HG03025 (cell line): ENCODE measurements at regions not wholly inside any gene's neighbourhood (a gene's known extent, or its start where the extent isn't known, plus 50 kb on each side); places are given as distances from the start of the nearest gene placed in this dataset.
"Not testable (repeated sequence)": the region's sequence is repeated elsewhere in the genome, so short reads cannot be mapped to it uniquely, and the experiment has no call there.

ENCODE experiments used
- ATAC-seq: cut with Tn5 transposase; IDR thresholded peaks from one replicate; pipeline ENCODE4 v1.9.1; 2021; ENCODE audit warnings: mild to moderate bottlenecking, moderate library complexity; ENCODE audit not compliant: unreplicated experiment, low FRiP score

- ATAC-seq: no peak
These were observed 172.1 kb upstream of the RNPC3 start for GRCh38 chr1:103353391-103353790.

DNA sequence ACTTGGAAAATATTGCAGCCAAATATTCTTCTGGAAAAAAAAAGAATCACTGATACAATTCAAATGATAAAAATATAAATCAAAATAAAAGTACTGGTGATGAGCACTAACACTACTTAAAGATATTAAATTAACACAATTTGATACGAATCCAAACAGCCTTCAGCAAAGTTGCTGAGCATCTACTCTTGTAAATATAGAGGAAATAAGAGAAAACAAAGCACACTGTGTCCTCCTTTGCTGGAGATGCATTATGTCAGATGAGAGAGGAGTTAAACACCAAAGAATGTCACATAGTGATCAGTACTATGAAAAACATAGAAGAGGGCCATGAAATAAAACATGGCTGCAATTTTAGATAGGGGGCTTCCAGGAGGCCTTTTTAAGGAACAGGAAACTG, 177.4 kb upstream of the RNPC3 start:
- ATAC-seq: no peak

DNA sequence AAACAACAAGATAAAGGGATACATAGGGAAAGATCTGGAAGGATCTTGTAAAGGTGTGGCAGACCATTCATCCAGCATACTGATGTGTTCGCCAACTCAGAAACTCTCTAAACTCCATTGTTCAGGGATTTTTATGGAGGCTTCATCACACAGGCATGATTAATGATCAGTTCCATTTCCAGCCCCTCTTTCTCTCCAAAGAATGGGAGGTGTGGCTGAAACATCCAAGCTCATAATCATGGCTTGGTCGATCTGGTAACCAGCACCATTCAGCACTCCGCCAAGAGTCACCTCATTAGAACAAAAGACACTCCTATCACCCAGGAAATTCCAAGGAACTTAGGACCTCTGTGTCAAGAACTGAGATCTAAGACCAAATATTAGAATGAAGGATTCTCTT, 180.6 kb upstream of the RNPC3 start:
- no peak for ATAC-seq

- ATAC-seq: no peak
These were observed 184.1 kb upstream of the RNPC3 start for GRCh38 chr1:103341377-103341880.

DNA sequence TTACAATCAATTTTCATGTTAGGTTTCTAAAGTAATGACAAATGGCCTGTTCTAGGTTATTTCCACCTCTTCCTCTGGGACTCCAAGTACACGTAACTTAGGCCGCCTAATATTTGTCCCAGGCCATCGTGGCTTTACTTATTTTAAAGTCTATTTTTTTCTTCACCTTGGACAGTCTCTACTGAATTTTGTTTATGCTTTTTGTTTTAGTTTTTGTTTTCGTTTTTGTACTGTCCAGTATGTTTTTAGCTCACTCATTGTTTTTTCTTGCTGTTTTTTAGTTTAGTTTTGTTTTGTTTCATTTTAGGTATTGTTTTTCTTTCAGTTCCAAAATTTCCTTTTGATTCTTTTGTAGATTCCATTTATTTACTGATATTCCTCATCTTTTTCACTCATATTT, 187.7 kb upstream of the RNPC3 start:
- ATAC-seq: no peak

DNA sequence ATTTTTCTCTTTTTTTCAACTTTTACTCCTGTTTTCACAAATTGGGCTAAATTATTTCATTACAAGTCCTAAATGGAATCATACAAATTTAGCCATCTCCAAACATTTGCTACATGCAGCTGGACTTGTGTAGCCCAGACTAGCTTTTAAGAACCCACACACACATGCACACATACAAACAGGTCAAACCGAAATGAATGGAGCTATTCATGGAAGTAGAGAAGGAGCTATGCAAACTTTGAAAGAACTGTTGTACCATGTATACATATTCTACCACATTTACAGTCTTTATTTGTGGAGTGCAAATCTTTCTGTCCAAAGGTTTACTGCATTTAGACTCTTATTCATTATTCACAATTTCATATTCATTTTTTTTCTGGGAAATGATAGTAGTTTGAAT, 189.1 kb upstream of the RNPC3 start:
- ATAC-seq: no peak

DNA sequence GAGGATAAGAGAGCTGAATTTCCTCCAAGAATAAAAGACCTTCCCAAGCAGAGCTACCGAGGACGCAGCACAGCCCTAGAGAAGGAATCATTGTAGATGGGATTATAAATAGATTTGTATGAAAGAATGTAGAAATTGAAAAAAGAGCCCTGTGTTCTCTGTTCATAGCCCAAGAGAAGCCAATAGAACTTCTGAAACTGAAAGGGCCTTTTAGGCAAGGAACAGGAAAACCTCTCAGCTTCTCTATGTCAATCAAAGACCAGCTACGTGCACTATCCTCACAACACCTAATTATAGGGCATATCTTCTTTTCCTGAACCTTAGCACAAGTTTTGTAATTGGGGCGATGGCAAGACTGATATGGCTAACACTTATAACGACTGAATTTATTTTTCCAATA, 192.4 kb upstream of the RNPC3 start:
- peak; percentile 89 for ATAC-seq

GRCh38 chr1:103327054-103327719, 198.3 kb upstream of the RNPC3 start:
- no peak for ATAC-seq

- ATAC-seq: no peak
These were observed 198.9 kb upstream of the RNPC3 start for GRCh38 chr1:103326595-103326994.

DNA sequence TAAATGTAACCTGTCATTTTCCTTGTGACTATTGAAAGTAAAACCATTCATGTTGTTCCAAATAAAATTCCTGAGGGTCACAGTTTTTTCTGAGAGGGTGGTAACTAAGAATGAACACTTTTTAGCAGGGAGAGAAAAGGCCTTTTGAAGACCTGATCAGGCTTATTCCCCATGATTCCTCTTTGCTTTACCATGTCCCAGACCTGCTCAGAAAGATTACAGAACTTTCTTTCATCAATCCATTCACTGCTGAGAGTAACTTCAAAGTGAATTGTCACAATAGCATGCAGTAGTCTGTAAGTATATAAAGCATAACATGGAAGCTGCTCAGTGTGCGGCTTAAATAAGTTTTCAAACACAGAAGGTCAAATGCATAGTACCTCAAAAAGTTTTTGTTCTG, 201.5 kb upstream of the COL11A1 start:
- no peak for ATAC-seq

DNA sequence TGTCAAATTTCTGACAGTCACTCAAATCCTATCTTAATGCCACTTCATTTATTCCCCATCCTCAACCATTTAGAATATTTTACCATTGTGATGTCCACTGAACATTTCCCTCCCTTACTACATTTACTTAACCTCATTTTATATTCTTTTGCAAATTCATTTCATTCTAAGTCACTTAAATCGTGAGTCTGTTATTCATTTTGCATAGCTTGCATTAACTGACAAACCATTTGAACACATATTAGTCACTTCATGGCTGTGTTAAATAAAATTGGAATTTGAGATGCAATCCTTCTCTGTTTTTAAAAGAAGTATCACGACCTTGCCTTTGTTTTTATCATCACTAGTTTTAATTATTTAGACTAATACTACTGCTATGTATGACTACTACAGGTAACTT, 199.4 kb upstream of the COL11A1 start:
- ATAC-seq: no peak

DNA sequence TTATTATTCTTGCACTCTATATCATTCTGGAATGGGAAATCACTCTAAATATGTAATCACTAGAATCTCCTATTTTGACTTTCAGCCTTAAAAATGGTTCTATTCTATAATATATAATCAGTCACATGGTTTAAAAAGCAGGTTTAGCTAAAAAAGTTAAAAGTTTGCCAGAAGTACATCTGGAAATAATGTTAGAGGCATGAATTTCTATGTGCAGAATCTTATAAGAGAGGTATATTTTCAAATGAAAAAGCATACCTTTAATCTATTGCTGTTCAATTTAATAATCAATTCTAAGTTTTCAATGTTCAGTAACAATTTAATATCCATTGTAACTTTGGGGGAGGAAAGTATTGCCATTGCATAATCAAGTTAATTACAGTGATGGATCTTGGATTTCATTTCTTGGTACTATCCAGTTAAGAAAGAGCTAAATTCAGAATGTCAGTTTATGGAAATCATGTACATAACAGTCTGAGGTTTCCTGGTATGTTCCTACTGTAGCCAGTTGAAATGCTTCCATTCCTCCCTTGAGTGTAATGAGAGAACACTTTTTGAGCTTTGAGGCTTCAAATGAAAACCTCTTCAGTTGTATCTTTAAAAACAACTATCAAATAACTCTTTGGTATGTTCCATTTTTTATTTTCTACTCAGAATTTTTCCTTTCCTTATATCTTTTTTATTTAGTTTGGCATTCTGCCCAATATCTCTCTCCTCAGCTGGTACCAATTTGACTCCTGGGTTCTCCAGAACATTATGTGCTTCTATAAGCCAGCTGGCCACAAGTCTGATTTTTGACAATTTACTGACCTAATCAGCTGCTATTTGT, 175.7 kb upstream of the COL11A1 start:
- ATAC-seq: no peak

DNA sequence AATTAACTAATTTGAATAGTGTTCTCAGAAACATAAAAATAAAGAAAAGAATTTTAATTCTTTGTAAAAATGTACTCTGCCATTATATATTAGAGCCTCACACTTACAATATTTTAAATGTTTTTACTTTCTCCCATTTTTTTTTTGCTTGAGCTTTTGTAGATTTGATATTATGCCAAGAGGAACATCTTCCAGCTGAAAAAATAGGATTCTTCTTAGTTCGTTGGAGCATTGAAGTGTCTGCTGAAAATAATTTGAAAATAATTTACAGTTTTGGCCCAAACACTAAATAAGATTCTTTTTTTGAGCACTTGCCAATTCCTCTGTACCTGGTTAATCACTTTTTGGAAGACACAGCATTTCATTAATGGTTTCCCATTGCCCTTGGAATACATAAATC, 175.0 kb upstream of the COL11A1 start:
- no peak for ATAC-seq

DNA sequence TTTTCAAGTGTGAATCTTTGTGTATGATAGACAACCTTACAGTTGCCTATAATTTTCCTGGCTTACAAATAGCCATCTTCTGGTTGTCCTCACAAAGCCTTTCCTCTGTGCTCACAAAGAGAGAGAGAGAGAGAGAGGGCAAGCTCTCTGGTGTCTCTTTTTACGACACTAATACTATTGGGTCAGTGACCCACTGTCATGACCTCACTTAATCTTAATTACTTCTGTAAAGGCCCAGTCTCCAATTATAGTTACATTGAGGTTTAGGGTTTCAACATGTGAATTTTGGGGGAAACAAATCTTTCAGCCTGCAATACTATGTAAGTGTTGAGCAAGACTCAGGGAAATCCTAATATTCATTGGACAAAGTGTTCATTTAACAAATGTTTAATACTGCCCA, 167.4 kb upstream of the COL11A1 start:
- ATAC-seq: no peak

- no peak for ATAC-seq
These were observed 166.6 kb upstream of the COL11A1 start for GRCh38 chr1:103274886-103275285.

- ATAC-seq: no peak
These were observed 164.8 kb upstream of the COL11A1 start for GRCh38 chr1:103273106-103273505.

- not testable (repeated sequence) for ATAC-seq
These were observed 163.1 kb upstream of the COL11A1 start for GRCh38 chr1:103271471-103271870.

GRCh38 chr1:103267893-103268292, 159.6 kb upstream of the COL11A1 start:
- no peak for ATAC-seq

GRCh38 chr1:103267266-103267665, 158.9 kb upstream of the COL11A1 start:
- ATAC-seq: no peak

DNA sequence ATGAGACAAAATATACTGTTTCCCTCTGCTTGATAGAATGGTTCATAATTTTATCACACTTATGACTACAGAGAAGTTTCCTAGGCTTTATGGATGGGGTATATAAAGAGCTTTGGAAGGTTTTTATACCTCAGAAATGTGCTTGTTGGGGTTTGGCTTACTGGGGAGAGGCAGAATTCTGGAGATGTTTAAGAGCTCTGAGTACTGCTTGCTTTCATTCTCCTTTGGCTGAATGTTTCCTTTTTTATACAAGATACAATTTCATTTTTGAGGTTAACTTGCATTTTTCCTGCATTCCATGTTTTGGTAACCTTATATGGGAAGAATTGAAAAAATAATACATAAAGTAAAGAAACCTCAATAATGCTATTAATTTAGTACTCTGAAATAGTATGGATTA, 157.7 kb upstream of the COL11A1 start:
- no peak for ATAC-seq

DNA sequence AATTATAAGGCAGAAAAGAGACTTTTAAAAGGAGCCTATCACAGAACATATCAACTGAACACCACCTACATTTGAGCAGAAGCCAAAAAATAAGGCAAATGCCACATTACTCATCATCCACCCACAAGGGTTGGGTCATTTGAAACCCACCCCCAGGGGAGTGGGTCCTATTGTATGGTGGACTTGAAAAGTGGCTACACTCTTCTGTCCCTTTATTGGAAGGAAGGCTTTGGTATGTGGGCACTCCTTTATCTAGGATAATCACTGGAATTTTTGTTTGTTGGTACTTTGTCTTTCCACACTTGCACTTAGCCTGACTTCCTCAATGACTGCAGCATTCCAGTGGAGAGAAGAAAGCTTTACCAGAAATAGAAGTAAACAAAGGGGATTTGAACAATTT, 157.2 kb upstream of the COL11A1 start:
- ATAC-seq: no peak

DNA sequence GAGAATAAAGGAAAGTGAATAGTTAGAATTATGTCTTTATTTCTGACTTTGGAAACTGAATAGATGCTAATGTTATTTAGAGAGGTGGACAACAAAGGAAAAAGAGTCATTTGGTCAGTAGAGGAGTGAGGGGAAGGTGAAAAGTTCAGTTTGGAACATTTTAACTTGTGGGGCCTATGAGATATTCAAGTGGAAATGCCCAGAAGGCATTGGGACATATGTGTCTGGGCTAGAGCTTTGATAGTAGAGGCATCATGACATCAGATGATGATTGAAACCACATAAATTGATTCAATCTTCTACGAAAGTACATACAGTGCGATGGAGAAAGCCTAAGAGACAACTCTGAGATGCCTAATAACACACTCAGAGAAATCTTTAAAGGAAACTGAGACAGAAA, 151.7 kb upstream of the COL11A1 start:
- no peak for ATAC-seq
